ENCODE measurements at regions not wholly inside any gene's neighbourhood (a gene's known extent, or its start where the extent isn't known, plus 50 kb on each side); places are given as distances from the start of the nearest gene placed in this dataset.
"Not testable (repeated sequence)": the region's sequence is repeated elsewhere in the genome, so short reads cannot be mapped to it uniquely, and the experiment has no call there.

- DNase-seq (ENCODE audit: extremely low read depth, low read depth, low spot score): no peak
Observed at GRCh38 chr18:57887543-57888383, 84.6 kb upstream of the ATP8B1 start.

- DNase-seq (ENCODE audit: extremely low read depth, low read depth, low spot score): no peak
Observed at GRCh38 chr18:57885931-57886330, 82.8 kb upstream of the ATP8B1 start.

- no peak for DNase-seq (ENCODE audit: extremely low read depth, low read depth, low spot score)
Observed at GRCh38 chr18:57882465-57882864, 79.3 kb upstream of the ATP8B1 start.

- DNase-seq (ENCODE audit: extremely low read depth, low read depth, low spot score): peak; percentile 51
Observed at GRCh38 chr18:57881818-57882413, 78.8 kb upstream of the ATP8B1 start.

GRCh38 chr18:57879924-57880323 lies 76.8 kb upstream of the ATP8B1 start:
- not testable (repeated sequence) for DNase-seq (ENCODE audit: extremely low read depth, low read depth, low spot score)

- no peak for DNase-seq (ENCODE audit: extremely low read depth, low read depth, low spot score)
Observed at GRCh38 chr18:57869221-57869620, 66.1 kb upstream of the ATP8B1 start.

GRCh38 chr18:57866355-57866754 lies 63.2 kb upstream of the ATP8B1 start:
- DNase-seq (ENCODE audit: extremely low read depth, low read depth, low spot score): no peak

GRCh38 chr18:57864615-57865121 lies 61.6 kb upstream of the ATP8B1 start:
- DNase-seq (ENCODE audit: extremely low read depth, low read depth, low spot score): no peak

GRCh38 chr18:57863706-57864105 lies 60.6 kb upstream of the ATP8B1 start:
- no peak for DNase-seq (ENCODE audit: extremely low read depth, low read depth, low spot score)

GRCh38 chr18:57859314-57859713 lies 56.2 kb upstream of the ATP8B1 start:
- DNase-seq (ENCODE audit: extremely low read depth, low read depth, low spot score): no peak

- no peak for DNase-seq (ENCODE audit: extremely low read depth, low read depth, low spot score)
Observed at GRCh38 chr18:57856557-57857280, 53.6 kb upstream of the ATP8B1 start.

GRCh38 chr18:57856128-57856527 lies 53.0 kb upstream of the ATP8B1 start:
- no peak for DNase-seq (ENCODE audit: extremely low read depth, low read depth, low spot score)

- DNase-seq (ENCODE audit: extremely low read depth, low read depth, low spot score): no peak
Observed at GRCh38 chr18:57855551-57855950, 52.4 kb upstream of the ATP8B1 start.

GRCh38 chr18:57854726-57855125 lies 51.6 kb upstream of the ATP8B1 start:
- DNase-seq (ENCODE audit: extremely low read depth, low read depth, low spot score): no peak

- no peak for DNase-seq (ENCODE audit: extremely low read depth, low read depth, low spot score)
Observed at GRCh38 chr18:57853864-57854263, 50.7 kb upstream of the ATP8B1 start.

GRCh38 chr18:57853133-57853532 lies 50.0 kb upstream of the ATP8B1 start:
- no peak for DNase-seq (ENCODE audit: extremely low read depth, low read depth, low spot score)

Measured in glomerular endothelial cell (primary cell).